MM.1S (cell line): ENCODE measurements at regions not wholly inside any gene's neighbourhood (a gene's known extent, or its start where the extent isn't known, plus 50 kb on each side); places are given as distances from the start of the nearest gene placed in this dataset.

Experiments
- CTCF ChIP-seq: fragments of 300-600 bp; sonication (generic); IDR thresholded peaks from 2 replicates; pipeline ENCODE4 v1.5.1; 2016; ENCODE audit warnings: antibody characterized with exemption, low read length, mixed read lengths
- EZH2 ChIP-seq: fragments of 300-600 bp; sonication (generic); optimal IDR thresholded peaks from 2 replicates; pipeline ENCODE3; 2017; ENCODE audit warnings: low read depth, mild to moderate bottlenecking, antibody characterized with exemption, low read length, mixed read lengths

- no peak for TF ChIP-seq CTCF
- no peak for TF ChIP-seq EZH2
Observed at GRCh38 chr7:106398786-106399185, 114.0 kb upstream of the NAMPT start.
